ENCODE measurements at regions not wholly inside any gene's neighbourhood (a gene's known extent, or its start where the extent isn't known, plus 50 kb on each side); places are given as distances from the start of the nearest gene placed in this dataset.

GRCh38 chr6:144351379-144352127 lies 66.4 kb downstream of the UTRN start:
- WGBS, 2 donors = 38 to 50% methylated on average over 8 of the region's 8 CpGs
- H3K4me1 ChIP-seq = peaks cover 46 to 63% (median 56%) of the 10 kb centered on the region in 4 donors
- H3K36me3 ChIP-seq = no peaks in the 10 kb centered on the region
- TF ChIP-seq CTCF (IDR thresholded peaks at IDR 0.05) = no peak
- no peak for TF ChIP-seq EP300 (IDR thresholded peaks at IDR 0.05)
- TF ChIP-seq POLR2A (IDR thresholded peaks at IDR 0.05) = no peak
- TF ChIP-seq POLR2AphosphoS5 (IDR thresholded peaks at IDR 0.05) = no peak
- ATAC-seq (ENCODE audit: low FRiP score in 2 of 2) (peak in 1 of 2 donors; percentile 33), DNase-seq (no peak)
- no peaks in the 10 kb centered on the region for H3K27me3 ChIP-seq
- no peaks in the 10 kb centered on the region for H3K9me3 ChIP-seq
- no peak overlapping the region for H3K4me3 ChIP-seq
- H3K27ac ChIP-seq = peak overlapping the region; percentile 26 to 75 (median 53)

GRCh38 chr6:144352331-144352730 lies 67.2 kb downstream of the UTRN start:
- Histone ChIP-seq H3K27ac (peak overlapping the region; percentile 26 to 75 (median 53)), H3K27me3 (no peaks in the 10 kb centered on the region), H3K4me1 (peaks cover 38 to 56% (median 49%) of the 10 kb centered on the region in 4 donors), H3K9me3 (no peaks in the 10 kb centered on the region), H3K36me3 (no peaks in the 10 kb centered on the region), H3K4me3 (no peak overlapping the region)
- 64 to 67% methylated on average over 2 of the region's 2 CpGs for WGBS, 2 donors
- no peak for DNase-seq
- peak in 1 of 2 donors; percentile 44 for ATAC-seq (ENCODE audit: low FRiP score in 2 of 2)
- peak in 1 of 4 donors; percentile 40 for TF ChIP-seq EP300 (IDR thresholded peaks at IDR 0.05)
- no peak for TF ChIP-seq POLR2AphosphoS5 (IDR thresholded peaks at IDR 0.05)

GRCh38 chr6:144353871-144354314 lies 68.8 kb downstream of the UTRN start:
- peaks cover 30 to 51% (median 43%) of the 10 kb centered on the region in 4 donors for H3K4me1 ChIP-seq
- WGBS, 2 donors = 75 to 83% methylated on average over 5 of the region's 5 CpGs
- no peak for TF ChIP-seq EP300 (IDR thresholded peaks at IDR 0.05)
- no peak for TF ChIP-seq POLR2AphosphoS5 (IDR thresholded peaks at IDR 0.05)
- TF ChIP-seq POLR2A (IDR thresholded peaks at IDR 0.05) = no peak
- TF ChIP-seq CTCF (IDR thresholded peaks at IDR 0.05) = no peak
- ATAC-seq (ENCODE audit: low FRiP score in 2 of 2) (no peak), DNase-seq (no peak)
- H3K27ac ChIP-seq = peak overlapping the region; percentile 15 to 59 (median 36)
- H3K4me3 ChIP-seq = no peak overlapping the region
- no peaks in the 10 kb centered on the region for H3K36me3 ChIP-seq
- no peaks in the 10 kb centered on the region for H3K27me3 ChIP-seq
- H3K9me3 ChIP-seq = no peaks in the 10 kb centered on the region

- 86 to 96% methylated on average over 1 of the region's 1 CpG for WGBS, 2 donors
- Histone ChIP-seq H3K36me3 (no peaks in the 10 kb centered on the region), H3K27ac (no peak overlapping the region), H3K4me1 (peaks cover 23 to 47% (median 34%) of the 10 kb centered on the region in 4 donors), H3K4me3 (no peak overlapping the region), H3K27me3 (no peaks in the 10 kb centered on the region), H3K9me3 (no peaks in the 10 kb centered on the region)
- TF ChIP-seq EP300 (IDR thresholded peaks at IDR 0.05) (no peak), POLR2A (IDR thresholded peaks at IDR 0.05) (no peak), POLR2AphosphoS5 (IDR thresholded peaks at IDR 0.05) (no peak), CTCF (IDR thresholded peaks at IDR 0.05) (no peak)
- DNase-seq (no peak), ATAC-seq (ENCODE audit: low FRiP score in 2 of 2) (no peak)
Measured at GRCh38 chr6:144359783-144360182, 74.6 kb downstream of the UTRN start.

- DNase-seq (no peak), ATAC-seq (ENCODE audit: low FRiP score in 2 of 2) (no peak)
- no peak overlapping the region for H3K4me3 ChIP-seq
- no peaks in the 10 kb centered on the region for H3K27me3 ChIP-seq
- peaks cover 28 to 51% (median 40%) of the 10 kb centered on the region in 4 donors for H3K4me1 ChIP-seq
- no peak for TF ChIP-seq CTCF (IDR thresholded peaks at IDR 0.05)
- TF ChIP-seq POLR2A (IDR thresholded peaks at IDR 0.05) = no peak
- TF ChIP-seq EP300 (IDR thresholded peaks at IDR 0.05) = no peak
- no peak for TF ChIP-seq POLR2AphosphoS5 (IDR thresholded peaks at IDR 0.05)
- 69 to 78% methylated on average over 4 of the region's 4 CpGs for WGBS, 2 donors
- no peaks in the 10 kb centered on the region for H3K9me3 ChIP-seq
- no peaks in the 10 kb centered on the region for H3K36me3 ChIP-seq
- H3K27ac ChIP-seq = peak overlapping the region in 1 of 4 donors; percentile 58
Measured at GRCh38 chr6:144360401-144360800, 75.3 kb downstream of the UTRN start.

All from upper lobe of left lung (tissue), 6 donors.